Suppressor macrophage treated with lipopolysaccharide for 1 hour (primary cell): ENCODE measurements at regions not wholly inside any gene's neighbourhood (a gene's known extent, or its start where the extent isn't known, plus 50 kb on each side); places are given as distances from the start of the nearest gene placed in this dataset.

Source experiments
- DNase-seq, 3 donors: peaks; one replicate each; pipeline ENCODE4 v3.0.0-alpha.2; 2020 to 2022

DNA sequence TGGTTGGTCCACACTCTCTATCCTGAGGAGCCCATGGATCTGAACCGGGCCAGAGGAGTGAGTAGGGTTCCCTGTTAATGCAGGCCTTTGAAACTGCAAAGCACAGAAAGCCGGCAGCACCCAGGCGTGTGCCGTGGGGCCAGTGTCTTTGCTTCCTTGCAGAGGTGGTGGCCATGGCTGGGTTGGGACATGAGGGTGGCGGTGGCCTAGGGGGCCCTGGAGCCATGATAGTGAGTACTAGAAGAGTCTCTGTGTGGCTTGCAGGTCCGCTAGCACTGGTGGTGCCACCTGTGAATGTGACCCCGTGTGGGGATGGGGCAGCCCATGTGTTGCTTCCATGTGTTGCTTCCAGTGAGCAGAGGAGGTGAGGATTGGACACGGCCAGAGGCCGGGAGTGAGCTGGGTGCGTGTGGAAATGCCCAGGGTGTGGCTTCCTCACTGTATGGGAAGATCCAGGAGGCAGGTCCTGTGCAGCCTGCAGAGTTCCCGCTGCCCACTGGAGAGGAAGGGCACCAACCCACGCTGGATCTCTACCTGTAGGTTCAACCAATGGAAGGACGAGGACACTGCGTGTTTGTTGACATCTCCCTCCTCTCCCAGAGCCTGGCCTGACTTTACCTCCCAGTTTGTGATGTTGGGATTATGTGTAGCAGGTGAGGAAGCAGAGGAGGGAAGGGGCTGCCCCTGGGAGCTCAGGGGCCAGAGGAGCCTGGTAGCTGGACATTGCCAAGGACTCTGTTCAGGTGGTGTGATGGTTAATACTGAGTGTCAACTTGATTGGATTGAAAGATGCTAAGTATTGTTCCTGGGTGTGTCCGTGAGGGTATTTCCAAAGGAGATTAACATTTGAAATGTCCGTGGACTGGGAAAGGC, 796.6 kb downstream of the TBC1D22A start:
- DNase-seq = no peak

DNA sequence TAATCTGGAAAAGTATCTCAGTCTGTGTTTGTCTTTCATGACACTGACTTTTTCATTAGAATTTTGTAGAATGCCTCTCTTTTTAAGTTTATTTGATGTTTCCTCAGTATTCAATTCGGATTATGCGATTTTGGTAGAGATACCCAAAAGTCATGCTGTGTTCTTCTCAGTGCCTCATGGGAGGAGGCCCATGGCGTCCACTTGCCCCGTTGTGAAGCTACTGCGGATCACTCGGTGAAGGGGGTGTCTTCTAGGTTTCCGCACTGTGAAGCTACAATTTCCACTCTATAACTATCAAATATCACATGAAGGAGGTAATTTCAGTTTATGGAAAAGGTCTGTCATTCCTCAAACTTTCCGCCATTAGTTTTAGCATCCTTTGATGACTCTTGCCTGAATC, 794.0 kb downstream of the TBC1D22A start:
- DNase-seq = no peak

DNA sequence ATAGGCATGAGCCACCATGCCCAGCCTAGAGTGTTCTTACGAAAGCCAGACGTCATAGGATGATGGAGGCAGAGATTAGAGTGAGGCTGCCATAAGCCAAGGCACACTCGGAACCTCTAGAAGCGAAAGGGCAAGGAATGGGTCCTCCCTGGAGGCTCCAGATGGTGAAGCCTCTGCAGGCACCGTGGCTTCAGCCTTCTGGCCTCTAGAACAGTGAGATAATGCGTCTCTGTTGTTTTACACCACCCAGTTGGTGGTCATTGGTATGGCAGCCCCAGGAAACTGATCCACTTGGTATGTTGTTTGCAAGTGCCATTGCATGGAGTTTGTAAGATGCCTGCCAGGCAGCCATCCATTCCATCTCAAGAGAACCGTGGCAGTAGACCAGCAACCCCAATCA, 791.0 kb downstream of the TBC1D22A start:
- DNase-seq = no peak

DNA sequence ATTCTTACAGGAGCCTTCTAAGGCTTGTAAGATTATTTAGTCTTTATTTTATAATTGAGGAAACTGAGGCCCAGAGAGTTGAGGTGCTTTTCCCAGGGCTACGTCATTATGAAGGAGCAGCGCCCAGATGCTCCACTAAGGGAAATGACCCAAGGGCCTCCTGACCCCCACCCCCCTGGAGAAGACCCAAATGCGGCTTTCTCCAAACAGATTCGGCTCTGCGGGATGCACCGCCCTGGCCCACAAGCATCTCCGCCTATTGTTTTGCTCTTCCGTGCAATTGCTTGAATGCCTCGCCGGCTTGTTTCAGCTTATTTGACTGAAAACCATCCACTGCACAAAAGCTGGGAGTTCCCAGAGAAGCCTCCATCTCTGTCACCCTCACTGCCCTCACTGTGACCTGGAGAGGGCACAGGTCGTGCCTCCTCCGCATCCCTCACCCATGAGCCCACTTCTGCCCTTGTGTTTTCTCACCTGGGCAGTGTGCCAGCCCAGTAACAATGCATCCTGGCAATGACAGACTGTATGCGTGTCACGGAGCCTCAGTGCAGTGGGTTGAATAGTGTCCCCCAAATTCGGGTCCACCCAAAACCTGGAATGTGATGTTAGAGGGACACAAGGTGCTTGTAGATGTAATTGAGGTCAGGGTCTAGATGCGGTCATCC, 790.2 kb downstream of the TBC1D22A start:
- no peak for DNase-seq

DNA sequence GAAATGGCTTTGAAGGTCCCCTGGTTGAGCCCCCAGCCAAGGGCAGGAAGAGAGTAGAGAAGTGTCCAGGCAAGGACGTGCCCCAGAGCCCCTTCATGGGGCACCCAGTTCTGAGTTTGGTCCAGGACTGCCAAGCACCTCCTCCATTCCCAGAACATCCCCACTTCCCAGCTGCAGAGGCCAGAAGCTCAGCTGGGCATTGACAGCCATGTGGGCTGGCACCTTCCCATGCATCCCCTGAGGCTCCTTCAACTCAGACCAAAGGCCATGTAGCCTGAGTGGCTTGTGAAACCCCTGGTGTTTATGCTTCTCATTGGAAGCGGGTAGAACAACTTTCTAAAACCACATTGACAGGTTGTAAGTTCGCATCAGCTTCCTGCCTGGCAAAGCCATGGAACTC, 789.6 kb downstream of the TBC1D22A start:
- DNase-seq = no peak

DNA sequence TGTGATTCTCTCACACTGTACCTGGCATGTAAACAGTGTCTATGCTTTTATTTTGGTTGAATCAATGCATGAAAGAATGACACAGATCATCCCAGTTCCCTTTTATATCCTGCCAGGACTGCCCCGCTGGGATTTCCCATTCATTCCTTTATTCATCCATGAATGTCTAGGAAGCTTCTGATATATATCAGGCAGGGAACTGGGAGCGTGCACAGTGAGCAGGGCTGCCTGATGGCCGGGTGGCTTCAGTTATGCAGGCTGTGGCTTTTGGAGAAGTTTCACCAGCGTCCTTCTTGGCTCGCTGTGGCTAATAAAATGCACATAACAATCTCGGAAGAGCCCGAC, 789.0 kb downstream of the TBC1D22A start:
- DNase-seq = no peak

DNA sequence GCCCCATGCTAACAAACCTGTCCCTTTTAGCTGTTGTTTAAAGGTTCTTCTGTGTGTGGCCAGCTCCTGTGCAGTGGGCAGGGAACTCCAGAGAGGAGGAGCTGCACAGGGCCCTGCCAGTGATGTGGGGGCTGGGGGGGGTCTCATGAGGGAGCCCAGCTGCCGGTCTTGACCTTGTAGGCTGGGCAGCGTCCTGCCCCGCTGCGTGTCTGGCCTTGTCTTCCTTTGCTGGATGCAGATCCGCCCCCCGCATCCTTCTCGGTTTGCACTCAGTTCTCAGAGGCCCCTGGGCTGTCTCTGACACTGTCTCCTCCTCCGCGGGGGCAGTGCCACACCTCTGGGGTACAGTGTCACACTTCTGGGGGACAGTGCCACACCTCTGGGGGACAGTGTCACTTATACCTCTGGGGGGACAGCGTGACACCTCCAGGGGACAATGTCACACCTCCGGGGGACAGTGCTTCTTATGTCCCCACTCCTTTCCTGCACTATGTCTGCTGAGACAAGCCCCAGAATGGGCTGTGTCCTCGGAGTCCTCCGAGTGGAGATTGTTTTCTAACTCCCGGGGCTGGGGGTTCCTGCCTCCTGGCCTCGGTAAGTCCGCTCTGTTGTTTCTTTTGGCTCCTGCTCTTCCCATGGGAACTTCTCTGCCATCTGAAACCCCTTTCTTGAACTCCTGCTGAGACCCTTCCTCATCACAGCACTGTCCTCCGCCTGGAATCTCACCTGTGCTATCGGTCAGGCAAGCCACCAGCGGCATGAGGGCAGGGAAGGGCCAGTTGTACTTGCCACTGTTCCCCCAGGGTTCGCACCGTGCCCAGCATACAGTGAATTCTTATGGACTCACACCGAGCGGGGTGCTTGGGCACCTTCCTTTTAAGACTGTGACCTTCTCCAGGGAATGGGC, 788.3 kb downstream of the TBC1D22A start:
- no peak for DNase-seq

DNA sequence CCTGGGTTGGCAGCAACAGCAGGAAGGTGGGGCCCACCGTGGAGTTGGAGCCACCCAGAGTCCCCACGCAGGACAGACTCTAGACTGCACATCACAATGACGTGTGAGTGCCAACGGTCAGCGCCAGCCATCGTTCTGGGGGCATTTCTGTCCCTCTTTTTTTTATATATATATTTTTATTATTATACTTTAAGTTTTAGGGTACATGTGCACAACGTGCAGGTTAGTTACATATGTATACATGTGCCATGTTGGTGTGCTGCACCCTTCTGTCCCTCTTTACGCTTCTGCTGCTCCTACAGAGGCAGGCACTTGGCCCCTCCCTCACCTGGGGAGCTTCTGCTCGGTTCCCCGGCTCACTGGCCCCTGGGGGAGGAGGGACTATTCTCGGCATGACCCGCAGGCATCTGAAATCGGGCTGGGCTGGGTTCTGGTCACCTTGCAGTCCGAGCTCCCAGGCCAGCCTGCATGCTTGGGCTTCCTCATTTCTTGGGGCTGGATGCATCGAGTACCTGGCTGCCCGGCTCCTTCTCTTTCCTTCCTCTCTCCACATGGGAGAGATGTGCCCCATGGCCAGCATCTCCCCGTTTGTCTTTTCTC, 787.4 kb downstream of the TBC1D22A start:
- DNase-seq = no peak

DNA sequence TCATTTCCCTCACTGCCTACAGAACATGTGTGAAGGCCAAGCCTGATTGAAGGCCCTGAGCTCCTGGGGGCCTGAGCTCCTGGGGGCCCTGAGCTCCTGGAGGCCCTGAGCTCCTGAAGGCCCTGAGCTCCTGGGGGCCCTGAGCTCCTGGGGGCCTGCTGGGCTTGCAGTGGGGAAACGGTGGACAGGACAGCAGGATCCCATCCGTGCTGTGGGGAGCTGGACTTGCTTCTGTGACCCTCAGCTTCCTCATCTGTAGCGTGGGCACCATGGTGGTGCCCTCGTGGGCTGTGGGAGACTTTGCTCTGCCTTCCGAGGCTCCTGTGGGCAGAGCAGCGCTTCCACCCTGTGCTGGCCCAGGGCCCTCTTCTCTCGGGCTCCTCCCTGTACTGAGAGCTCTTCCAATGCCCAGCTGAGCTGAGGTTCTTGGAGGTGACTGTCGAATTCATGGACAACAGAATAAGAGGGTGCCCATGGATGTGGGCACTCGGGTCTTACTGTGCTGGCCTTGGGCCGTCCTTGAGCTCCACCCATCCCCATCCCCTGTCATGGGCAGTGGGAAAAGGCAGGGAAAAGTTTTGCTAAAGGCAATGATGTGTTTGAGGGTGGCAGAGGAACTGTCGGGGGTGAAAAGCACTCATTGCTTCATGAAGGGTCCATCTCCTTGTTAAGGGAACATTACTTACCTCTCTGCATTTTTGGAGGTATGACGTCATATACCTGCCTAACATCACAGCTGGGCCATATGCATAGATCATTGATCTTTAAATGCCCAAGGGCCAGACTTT, 786.7 kb downstream of the TBC1D22A start:
- DNase-seq = no peak

DNA sequence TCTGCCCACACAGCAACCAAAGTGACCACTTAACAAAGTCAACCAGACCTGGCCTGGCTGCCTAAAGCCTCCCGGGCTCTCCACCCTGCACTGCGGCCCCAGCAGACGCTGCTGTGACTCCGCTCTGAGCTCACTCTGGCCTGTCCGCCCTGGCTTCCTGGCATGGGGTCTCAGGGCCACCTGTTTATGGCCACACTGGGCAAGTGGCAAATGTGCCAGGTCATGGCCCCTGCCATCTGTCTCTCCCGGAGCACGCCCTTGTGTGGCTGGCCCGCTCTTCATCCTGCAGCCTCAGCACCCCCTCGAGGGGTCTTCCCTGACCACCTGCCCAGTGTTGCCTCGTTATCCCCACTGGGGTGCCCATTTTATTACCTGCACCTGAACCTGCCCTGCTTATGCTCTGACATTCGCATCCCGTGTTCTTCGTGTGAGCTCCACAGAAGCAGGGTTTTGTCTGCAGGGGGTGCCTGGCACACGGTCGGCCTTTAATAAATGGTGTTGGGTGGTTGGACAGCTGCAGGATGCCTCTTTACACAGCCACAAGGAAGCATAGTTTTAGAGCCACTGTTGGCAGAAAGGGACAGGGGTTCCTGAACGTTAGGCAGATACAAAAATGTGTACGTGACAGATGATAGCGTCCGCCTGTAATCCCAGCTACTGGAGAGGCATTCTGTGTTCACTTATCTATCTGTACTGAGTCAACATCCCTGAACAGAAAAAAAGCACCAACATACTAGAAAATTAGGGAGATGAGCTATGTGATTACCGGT, 785.6 kb downstream of the TBC1D22A start:
- DNase-seq = no peak

DNA sequence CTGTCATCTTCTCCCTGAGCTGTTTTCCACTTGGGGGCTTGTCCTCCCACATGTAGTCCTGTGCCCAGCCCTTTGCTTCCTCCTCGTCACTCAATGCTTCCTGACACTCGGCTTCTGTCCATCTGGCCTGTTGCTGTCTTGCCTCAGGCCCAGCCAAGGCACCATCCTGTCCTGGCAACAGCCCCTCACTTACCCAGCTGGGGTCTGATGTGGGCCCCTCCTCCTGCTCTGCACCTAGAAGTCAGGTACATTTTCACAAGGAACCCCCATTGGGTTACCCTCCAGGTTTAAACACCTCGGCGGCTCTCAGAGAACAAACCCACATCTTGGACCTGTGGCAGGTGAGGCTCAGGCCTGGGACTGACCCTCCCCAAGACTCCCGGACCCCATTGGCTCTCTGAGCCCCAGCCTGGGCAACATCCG, 784.8 kb downstream of the TBC1D22A start:
- no peak for DNase-seq

DNA sequence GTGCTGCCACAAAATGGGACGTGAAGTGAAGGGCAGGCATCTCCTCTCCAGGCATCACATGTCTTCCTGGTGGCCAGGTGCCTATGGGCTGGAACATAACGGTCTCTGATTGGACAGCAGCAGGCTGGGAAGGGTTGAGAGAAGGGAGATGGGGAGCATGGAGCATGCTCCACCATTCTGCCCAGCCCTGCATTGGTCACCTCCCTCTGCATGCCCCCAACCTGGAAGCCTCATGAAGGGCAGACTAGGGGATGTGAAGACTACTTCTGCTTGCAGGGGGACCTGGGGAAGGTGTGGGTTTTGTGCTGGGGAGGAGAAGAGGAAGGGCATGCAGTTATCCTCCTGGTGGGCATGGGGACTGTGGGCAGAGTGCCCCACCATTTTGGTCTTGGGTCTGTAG, 782.2 kb downstream of the TBC1D22A start:
- no peak for DNase-seq

DNA sequence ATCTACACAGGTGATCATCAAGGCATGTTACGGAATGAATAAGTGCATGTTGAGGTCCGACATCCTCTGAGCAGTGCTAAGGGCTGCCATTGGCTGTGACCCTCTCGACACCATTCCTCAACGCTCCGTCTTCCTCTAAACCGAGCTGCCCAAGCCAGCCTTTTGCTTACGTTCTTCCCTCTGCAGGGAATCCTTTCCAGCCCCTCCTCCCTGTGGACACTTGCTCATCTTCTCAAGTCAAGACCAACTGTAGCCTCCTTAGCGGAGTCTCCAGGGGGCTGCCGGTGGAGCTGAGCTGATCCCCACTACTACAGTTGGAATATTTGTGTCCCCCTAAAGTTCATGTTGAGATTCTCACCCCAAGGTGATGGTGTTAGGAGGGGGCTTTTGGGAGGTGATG, 781.0 kb downstream of the TBC1D22A start:
- no peak for DNase-seq

DNA sequence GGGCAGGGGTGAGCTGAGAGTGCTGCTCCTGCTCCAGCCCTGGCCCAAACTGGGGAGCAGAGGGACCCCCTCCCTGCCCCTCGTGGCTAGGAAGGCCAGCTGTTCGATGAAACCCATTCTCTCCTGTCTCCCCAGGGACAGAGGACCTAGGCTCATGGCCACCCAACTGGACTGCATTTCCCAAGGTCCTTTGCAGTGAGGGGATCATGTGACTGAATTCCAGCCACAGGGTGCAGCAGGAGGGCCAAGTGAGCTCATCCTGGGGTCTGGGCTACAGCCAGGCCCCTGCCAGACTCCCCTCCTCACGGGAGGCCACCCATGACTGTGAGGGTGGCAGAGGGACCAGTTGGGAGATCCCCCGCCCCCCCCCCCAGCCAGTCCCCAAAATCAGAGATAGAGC, 777.6 kb downstream of the TBC1D22A start:
- DNase-seq = no peak

DNA sequence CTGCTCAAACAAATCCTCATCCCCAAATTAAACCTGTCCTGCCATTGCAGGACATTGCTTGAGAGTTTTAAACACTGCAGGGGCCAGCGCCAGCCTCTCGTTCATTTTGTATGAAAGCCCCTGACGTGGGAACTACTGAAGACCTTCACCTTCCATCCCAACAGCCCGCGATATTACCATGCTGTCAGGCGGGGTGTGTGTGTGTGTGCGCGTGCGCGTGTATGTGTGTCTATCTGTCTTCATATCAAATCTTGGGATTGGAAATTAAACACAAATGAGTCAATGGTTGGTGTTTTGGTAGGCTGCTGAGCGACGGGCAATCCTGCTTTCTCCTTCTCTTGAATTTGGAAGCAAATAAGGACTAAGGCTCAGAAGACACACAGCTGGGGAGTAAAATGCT, 776.9 kb downstream of the TBC1D22A start:
- no peak for DNase-seq

DNA sequence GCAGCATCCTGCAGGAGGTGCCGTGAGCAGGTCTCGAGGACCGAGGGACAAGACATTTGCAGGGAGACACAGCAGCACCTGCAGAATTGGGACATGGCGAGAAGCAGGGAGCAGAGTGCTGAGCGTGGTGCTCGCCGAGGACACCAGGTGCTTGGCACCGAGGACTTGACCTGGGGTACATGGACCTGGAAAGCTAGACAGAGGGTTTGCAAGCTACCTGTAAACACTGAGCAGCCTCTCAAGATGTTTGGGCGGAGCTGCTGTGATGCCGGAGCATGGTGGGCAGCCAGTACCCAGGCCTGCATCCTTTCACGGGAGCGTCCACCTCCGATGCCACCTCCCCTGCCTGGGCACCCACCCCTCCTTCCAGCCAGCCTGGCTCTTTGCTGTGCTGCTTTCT, 773.2 kb downstream of the TBC1D22A start:
- DNase-seq = no peak

DNA sequence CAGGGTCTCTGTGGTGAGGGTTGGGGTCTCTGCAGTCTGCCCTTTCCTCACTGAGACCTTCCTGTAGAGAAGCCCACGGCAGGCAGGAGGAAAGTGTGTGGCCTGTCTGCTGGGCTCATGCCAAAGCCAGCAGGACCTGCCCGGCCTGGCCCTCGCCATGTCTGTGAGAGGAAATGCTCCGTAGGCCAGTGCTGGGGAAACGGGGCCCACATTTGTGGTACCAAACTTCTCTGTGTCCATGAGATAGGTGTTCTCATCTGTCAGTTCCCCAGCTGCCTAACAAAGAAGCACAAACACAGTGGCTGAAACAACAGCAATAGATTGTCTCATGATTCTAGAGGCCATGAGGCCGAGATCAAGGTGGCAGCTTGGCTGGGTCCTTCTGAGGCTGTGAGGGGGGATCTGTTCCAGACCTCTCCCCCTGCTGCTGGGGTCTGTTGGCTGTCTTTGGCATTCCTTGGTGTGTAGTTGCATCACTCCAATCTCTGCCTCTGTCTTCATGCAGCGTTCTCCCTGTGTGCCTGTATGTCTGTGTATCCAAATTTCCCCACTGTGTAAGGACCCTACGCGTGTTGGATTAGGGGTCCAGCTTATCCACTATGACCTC, 772.5 kb downstream of the TBC1D22A start:
- DNase-seq = no peak

DNA sequence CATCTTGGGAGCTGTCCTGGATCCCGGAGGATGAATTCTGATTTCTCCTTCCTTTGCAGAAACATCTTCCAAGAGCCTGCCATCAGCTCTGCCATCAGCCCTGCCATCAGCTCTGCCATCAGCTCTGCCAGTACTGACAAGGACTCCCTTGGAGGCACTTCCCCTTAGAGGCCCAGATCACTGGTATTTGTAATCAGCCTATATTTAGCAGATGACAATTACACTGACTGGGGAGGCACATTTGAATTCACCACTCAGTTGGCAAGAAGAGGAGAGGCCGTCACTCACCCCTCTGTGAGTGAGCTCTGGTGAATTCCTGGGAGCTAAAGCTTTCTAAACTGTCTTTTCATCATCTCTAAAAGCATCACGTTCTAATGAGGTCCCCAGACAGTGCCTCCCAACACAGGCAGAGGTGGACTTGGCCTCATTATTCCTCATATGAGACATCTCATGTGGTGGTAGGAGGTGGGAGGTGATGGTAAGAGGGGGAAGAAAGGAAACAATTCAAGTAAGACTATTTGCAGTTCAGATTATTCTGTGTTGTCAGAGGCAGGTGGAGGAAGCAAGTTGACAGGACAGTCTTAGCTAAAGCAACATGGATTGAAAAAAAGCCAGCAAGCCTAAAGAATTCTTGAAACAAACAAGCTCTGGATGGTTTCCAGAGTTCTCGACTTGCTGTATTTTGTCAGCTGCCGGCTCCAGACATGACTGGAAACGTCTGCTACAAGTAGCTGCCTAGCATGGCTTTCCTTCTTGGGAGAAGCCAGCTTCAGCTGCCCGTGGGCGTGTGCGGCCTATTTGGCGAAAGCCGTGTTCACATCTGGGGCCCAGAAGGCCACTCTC, 771.7 kb downstream of the TBC1D22A start:
- no peak for DNase-seq

DNA sequence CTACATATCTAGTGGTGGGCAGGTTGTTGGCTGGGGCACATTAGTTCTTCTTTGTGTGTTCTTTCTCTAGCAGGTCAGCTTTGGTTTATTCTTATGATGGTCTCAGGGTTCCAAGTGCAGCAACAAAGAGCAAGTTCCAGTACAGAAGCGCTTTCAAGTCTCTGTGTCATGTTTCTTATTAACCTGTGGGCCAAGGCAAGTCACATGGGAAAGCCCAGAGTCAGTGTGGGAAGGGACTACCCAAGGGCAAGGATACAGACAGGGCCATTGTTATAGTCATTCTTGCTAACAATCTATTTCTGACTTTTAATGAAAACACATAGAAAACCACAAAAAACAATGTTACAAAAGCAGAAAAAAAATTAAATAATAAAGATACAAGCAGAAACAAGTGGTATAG, 754.6 kb downstream of the TBC1D22A start:
- no peak for DNase-seq
